K562 (cell line): ENCODE measurements at regions not wholly inside any gene's neighbourhood (a gene's known extent, or its start where the extent isn't known, plus 50 kb on each side); places are given as distances from the start of the nearest gene placed in this dataset.

Source experiments
- ARID3B ChIP-seq: fragments of 250-450 bp; sonication (Bioruptor Pico); IDR thresholded peaks from 2 replicates; pipeline ENCODE4 v1.4.0; 2020; ENCODE audit warnings: borderline replicate concordance
- CTCF ChIP-seq, 3 experiments: IDR thresholded peaks in 2 of 3; conservative IDR thresholded peaks in 1 of 3; 2 replicates each; pipeline ENCODE4 v1.5.1; 2011 to 2012; ENCODE audit warnings: low read length in 3 of 3, mild to moderate bottlenecking in 3 of 3, control low read depth in 2 of 3, improper control_type of control experiment in 1 of 3, inconsistent platforms in 1 of 3, low read depth in 1 of 3, mixed read lengths in 1 of 3, moderate library complexity in 1 of 3; ENCODE audit not compliant: insufficient read depth in 2 of 3
- GABPB2 ChIP-seq: fragments of 250-450 bp; sonication (Bioruptor Pico); conservative IDR thresholded peaks from 2 replicates; pipeline ENCODE4 v1.5.1; 2021; ENCODE audit warnings: mild to moderate bottlenecking
- MTA2 ChIP-seq: fragments of 450-650 bp; IDR thresholded peaks from 2 replicates; pipeline ENCODE4 v1.6.1; 2016; ENCODE audit warnings: low read depth
- NCOR1 ChIP-seq: fragments of 450-650 bp; IDR thresholded peaks from 2 replicates; pipeline ENCODE4 v1.6.1; 2016; ENCODE audit warnings: mild to moderate bottlenecking, moderate library complexity
- PYGO2 ChIP-seq: fragments of 450-650 bp; IDR thresholded peaks from 2 replicates; pipeline ENCODE4 v1.6.1; 2016; ENCODE audit warnings: mild to moderate bottlenecking, missing genetic modification characterization, moderate library complexity, missing compliant biosample characterization
- SMAD4 ChIP-seq: fragments of 250-450 bp; sonication (Bioruptor Pico); conservative IDR thresholded peaks from 2 replicates; pipeline ENCODE4 v1.8.0; 2021; ENCODE audit warnings: inconsistent platforms, mild to moderate bottlenecking, moderate library complexity
- TAL1 ChIP-seq: fragments of 450-650 bp; IDR thresholded peaks from 2 replicates; pipeline ENCODE4 v1.6.1; 2016; ENCODE audit warnings: mild to moderate bottlenecking
- ZNF778 ChIP-seq: fragments of 450-650 bp; formaldehyde crosslinking; IDR thresholded peaks from 2 replicates; pipeline ENCODE4 v1.4.0; 2020; ENCODE audit warnings: mild to moderate bottlenecking, moderate library complexity
- TF ChIP-seq, protein P1 (sequence below): fragments of 450-650 bp; IDR thresholded peaks from 2 replicates; pipeline ENCODE4 v1.7.0; 2016; ENCODE audit warnings: borderline replicate concordance
- TF ChIP-seq, protein P2 (sequence below): sonication (generic); formaldehyde crosslinking; IDR thresholded peaks from 2 replicates; pipeline ENCODE4 v1.8.0; 2023; ENCODE audit warnings: mild to moderate bottlenecking, missing genetic modification reagents
- TF ChIP-seq, protein P3 (sequence below): sonication (generic); formaldehyde crosslinking; IDR thresholded peaks from 2 replicates; pipeline ENCODE4 v1.8.1; 2022; ENCODE audit warnings: missing genetic modification reagents

DNA sequence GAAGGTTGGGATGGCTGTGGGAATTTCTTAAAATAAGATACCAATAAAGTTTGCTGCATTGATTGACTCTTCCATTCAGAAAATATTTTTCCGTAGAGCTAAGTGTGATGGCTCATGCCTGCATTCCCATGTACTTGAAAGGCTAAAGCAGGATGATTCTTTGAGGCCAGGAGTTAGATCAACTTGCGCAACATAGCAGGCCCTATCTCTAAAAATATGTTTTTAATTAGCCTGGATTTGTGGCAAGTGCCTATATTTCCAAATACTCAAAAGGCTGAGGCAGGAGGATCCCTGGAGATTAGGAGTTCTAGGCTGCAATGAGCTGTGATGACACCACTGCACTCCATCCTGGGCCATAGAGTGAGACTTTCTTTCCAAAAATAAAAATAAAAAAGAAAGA lies 431.2 kb upstream of the PTCHD4 start (continued):
- TF ChIP-seq, protein P1, sequence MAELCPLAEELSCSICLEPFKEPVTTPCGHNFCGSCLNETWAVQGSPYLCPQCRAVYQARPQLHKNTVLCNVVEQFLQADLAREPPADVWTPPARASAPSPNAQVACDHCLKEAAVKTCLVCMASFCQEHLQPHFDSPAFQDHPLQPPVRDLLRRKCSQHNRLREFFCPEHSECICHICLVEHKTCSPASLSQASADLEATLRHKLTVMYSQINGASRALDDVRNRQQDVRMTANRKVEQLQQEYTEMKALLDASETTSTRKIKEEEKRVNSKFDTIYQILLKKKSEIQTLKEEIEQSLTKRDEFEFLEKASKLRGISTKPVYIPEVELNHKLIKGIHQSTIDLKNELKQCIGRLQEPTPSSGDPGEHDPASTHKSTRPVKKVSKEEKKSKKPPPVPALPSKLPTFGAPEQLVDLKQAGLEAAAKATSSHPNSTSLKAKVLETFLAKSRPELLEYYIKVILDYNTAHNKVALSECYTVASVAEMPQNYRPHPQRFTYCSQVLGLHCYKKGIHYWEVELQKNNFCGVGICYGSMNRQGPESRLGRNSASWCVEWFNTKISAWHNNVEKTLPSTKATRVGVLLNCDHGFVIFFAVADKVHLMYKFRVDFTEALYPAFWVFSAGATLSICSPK = no peak
- TF ChIP-seq TAL1 = no peak
- no peak for TF ChIP-seq CTCF (IDR thresholded peaks at IDR 0.05 in 2 of 3, conservative IDR thresholded peaks at IDR 0.05 in 1 of 3; ENCODE audit: insufficient read depth in 2 of 3, low read depth in 1 of 3, low read length in 3 of 3)
- TF ChIP-seq PYGO2 (tag) = no peak
- TF ChIP-seq GABPB2 (CRISPR knock-in tag) = no peak
- TF ChIP-seq, protein P2, sequence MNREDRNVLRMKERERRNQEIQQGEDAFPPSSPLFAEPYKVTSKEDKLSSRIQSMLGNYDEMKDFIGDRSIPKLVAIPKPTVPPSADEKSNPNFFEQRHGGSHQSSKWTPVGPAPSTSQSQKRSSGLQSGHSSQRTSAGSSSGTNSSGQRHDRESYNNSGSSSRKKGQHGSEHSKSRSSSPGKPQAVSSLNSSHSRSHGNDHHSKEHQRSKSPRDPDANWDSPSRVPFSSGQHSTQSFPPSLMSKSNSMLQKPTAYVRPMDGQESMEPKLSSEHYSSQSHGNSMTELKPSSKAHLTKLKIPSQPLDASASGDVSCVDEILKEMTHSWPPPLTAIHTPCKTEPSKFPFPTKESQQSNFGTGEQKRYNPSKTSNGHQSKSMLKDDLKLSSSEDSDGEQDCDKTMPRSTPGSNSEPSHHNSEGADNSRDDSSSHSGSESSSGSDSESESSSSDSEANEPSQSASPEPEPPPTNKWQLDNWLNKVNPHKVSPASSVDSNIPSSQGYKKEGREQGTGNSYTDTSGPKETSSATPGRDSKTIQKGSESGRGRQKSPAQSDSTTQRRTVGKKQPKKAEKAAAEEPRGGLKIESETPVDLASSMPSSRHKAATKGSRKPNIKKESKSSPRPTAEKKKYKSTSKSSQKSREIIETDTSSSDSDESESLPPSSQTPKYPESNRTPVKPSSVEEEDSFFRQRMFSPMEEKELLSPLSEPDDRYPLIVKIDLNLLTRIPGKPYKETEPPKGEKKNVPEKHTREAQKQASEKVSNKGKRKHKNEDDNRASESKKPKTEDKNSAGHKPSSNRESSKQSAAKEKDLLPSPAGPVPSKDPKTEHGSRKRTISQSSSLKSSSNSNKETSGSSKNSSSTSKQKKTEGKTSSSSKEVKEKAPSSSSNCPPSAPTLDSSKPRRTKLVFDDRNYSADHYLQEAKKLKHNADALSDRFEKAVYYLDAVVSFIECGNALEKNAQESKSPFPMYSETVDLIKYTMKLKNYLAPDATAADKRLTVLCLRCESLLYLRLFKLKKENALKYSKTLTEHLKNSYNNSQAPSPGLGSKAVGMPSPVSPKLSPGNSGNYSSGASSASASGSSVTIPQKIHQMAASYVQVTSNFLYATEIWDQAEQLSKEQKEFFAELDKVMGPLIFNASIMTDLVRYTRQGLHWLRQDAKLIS (CRISPR knock-in tag) = no peak
- TF ChIP-seq SMAD4 (CRISPR knock-in tag) = no peak
- no peak for TF ChIP-seq ARID3B
- TF ChIP-seq NCOR1 = no peak
- no peak for TF ChIP-seq ZNF778 (CRISPR knock-in tag)
- no peak for TF ChIP-seq MTA2
- TF ChIP-seq, protein P3, sequence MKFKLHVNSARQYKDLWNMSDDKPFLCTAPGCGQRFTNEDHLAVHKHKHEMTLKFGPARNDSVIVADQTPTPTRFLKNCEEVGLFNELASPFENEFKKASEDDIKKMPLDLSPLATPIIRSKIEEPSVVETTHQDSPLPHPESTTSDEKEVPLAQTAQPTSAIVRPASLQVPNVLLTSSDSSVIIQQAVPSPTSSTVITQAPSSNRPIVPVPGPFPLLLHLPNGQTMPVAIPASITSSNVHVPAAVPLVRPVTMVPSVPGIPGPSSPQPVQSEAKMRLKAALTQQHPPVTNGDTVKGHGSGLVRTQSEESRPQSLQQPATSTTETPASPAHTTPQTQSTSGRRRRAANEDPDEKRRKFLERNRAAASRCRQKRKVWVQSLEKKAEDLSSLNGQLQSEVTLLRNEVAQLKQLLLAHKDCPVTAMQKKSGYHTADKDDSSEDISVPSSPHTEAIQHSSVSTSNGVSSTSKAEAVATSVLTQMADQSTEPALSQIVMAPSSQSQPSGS (CRISPR knock-in tag) = no peak
